Right lobe of liver (tissue), 4 donors: ENCODE measurements at regions not wholly inside any gene's neighbourhood (a gene's known extent, or its start where the extent isn't known, plus 50 kb on each side); places are given as distances from the start of the nearest gene placed in this dataset.

Experiments used
- POLR2A ChIP-seq: fragments of 450-650 bp; IDR thresholded peaks from one replicate; pipeline ENCODE4 v1.6.1; 2017; ENCODE audit warnings: antibody characterized with exemption, mild to moderate bottlenecking
- TF ChIP-seq, protein P1 (sequence below), 4 donors: fragments of 200-600 bp in 3 of 4; fragments of 450-650 bp in 1 of 4; IDR thresholded peaks; one replicate each; pipeline versions ENCODE4 v1.5.1 to v1.8.0; 2016 to 2022; ENCODE audit warnings: antibody characterized with exemption in 4 of 4, mild to moderate bottlenecking in 2 of 4
- donor health status: DM: no; HTN: no; CAD: no.
- donor health status: DM: no; HTN: no; CAD: no.
- donor health status: DM: no; HTN: yes; CAD: no.

DNA sequence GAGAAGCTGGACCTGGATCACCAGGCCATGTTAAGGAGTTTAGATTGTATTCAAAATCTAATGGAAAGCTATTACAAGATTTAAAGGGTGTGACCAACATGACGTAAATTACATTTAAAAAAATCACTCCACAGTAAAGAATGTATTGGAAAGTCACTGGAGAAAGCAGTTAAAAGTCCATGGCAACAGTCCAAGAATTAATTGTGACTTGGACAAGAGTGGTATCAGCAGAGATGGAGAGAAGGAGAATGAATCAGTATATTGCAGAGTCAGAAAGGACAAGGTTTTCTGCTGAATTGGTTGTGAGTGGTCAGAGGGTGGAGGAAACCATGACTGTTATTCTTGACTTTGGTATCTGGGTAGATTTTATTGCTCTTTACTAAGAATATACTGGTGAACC is 535.1 kb upstream of the SLITRK1 start:
- TF ChIP-seq, protein P1, sequence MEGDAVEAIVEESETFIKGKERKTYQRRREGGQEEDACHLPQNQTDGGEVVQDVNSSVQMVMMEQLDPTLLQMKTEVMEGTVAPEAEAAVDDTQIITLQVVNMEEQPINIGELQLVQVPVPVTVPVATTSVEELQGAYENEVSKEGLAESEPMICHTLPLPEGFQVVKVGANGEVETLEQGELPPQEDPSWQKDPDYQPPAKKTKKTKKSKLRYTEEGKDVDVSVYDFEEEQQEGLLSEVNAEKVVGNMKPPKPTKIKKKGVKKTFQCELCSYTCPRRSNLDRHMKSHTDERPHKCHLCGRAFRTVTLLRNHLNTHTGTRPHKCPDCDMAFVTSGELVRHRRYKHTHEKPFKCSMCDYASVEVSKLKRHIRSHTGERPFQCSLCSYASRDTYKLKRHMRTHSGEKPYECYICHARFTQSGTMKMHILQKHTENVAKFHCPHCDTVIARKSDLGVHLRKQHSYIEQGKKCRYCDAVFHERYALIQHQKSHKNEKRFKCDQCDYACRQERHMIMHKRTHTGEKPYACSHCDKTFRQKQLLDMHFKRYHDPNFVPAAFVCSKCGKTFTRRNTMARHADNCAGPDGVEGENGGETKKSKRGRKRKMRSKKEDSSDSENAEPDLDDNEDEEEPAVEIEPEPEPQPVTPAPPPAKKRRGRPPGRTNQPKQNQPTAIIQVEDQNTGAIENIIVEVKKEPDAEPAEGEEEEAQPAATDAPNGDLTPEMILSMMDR (IDR thresholded peaks at IDR 0.05): no peak
- no peak for TF ChIP-seq POLR2A
